GM18505 (cell line): ENCODE measurements at regions not wholly inside any gene's neighbourhood (a gene's known extent, or its start where the extent isn't known, plus 50 kb on each side); places are given as distances from the start of the nearest gene placed in this dataset.

Experiments used
- ATAC-seq: cut with Tn5 transposase; IDR thresholded peaks from one replicate; pipeline ENCODE4 v1.9.1; 2021; ENCODE audit not compliant: unreplicated experiment
- POLR2A ChIP-seq: IDR thresholded peaks from 4 replicates; pipeline ENCODE4 v1.6.1; 2011; ENCODE audit warnings: borderline replicate concordance; ENCODE audit not compliant: insufficient read depth, insufficient read length; ENCODE audit errors: extremely low read depth

DNA sequence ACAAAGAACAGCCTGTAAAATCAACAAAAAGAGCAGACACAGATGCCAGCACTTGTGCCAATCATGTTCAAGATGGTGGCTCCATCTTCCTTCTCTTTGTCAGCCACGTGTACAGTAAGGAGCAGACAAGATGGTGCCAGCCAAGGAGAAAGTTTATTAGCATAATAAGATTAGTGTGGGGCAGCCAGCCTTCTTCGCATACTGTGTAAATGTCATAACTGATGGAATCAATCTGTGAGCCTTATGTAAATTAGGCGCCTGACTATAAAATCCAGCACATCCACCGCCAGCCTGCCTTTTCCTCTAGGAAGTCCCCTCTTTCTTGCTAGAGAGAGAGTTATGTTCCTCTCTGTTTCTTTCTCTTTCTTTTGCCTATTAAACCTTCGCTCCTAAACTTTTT is 99.7 kb upstream of the RALGAPA2 start:
- TF ChIP-seq POLR2A, result no peak

DNA sequence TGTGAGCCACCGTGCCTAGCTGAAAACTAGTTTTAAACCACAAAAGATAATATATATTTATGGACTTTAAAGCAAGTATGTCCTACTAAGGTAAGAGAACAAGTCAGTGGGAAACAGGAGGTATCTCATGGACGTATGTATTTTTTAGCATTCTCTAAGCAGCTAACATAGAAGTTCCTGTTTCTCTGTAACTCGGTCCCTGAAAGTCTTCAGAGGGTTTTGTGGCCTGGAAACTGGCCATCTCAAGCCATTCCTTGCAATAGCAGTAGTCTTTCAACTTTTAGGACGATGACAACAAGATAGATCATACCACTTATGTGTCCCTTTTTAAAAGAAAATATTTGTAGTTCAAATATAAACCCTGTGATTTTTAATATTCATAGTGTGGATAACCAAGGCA is 95.6 kb upstream of the RALGAPA2 start:
- no peak for TF ChIP-seq POLR2A
- no peak for ATAC-seq

More for the DNA sequence above, 99.7 kb upstream of the RALGAPA2 start:
- no peak for ATAC-seq

DNA sequence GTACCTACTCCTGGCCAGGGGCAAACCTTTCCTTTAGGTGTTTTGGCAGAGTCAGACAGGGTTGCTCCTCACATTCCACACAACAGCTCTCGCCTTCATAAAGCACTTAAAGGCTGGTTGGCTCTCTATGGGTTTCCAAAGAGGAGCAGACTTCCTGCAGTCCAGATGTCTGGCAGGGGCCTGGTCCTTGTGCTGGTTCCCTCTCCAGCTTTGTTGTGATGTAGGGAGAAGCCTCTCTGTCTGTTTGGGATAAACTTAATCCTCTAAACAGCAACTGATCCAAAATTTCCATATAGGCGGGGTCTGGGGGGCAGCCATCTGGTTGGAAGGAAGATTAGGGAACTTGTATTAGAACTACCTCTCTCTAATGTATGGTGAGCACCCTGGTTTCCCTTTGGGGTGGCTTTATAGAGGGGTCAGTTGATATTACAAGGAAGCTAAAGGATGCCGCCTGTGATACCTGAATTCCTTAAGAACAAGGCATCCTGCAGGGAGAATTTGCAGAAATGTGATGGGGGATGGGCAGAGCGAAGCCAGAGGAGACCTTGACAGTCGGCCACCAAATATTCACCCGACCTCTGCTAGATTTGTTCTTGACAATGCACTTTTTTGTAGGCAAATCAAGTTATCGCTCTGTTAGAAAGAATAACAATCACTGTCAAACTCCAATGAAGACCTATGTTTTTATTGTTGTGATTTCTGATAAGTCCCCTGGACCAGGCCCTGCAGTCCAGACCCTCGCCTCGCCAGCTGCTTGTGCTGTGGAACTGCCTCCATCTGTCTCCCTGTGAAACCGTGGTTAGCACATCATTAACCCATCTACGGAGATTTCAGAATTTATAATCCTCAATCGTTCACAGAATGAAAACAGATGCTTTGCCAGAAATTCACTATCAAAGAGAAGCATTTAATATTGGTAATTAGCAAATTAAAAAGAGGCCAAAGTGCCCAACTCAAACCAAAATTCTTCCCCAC is 94.0 kb upstream of the RALGAPA2 start:
- no peak for TF ChIP-seq POLR2A
- ATAC-seq, result no peak

DNA sequence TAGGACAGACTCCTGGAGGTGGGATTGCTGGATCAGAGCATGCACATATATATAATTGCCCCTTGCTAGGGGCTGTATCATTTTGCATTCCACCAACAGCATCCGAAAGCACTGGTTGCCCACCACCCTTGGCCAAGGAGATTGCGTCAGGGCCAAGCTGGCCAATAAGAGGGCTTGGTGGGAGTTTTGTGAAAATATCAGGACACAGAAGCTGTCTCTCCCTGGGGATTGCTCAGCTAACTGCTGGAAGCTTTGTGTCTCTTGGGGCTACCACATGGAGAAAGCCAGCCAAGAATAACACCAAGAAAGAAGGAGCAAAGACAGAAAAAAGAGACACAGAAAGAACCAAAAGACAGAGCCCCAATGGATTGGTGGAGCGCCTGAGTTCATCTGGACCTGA is 90.6 kb upstream of the RALGAPA2 start:
- TF ChIP-seq POLR2A, result no peak
- ATAC-seq, result no peak

DNA sequence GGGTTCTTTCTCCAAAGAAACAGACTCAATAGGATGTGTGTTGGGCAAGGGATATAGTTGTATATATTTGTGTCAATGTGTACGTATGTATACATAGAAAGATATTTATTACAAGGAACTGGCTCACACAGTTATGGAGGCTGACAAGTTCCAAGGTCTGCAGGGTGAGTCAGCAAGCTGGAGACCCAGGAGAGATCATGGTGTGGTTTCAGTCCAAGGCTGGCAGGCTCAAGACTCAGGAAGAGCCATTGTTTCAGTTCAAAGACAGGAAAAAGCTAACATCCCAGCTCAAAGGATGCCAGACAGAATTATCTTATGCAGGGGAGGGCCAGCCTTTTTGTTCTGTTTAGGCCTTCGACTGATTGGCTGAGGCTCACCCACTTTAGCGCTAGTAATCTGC is 89.9 kb upstream of the RALGAPA2 start:
- no peak for TF ChIP-seq POLR2A
- ATAC-seq, result no peak

DNA sequence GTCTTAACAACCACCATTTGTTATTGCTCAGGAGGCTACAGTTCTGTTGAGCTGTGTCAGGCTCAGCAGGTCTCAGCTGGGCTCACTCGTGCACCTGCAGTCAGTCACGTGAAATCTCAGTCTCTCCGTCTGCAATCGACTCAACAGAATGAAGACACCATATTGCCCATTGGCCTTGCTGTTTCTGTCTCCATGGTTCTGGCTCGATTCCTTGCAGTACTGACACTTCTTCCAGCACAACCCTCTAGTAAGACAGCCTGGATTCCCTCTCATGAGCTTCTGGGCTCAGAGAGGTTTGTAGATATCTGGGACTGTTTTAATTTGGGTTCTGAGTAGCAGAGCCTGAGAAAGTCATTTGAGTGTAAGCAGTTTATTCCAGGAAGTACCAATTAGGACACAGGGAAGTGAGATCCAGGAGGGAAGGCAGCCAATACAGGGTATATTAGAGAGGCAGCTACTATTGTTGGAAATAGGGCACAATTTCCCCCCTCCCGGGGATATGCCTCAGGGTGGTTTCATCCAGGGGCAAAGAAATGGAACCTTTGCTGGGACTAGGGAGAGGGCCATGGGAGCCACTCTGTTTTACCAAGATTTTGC is 87.4 kb upstream of the RALGAPA2 start:
- no peak for ATAC-seq
- TF ChIP-seq POLR2A, result no peak

DNA sequence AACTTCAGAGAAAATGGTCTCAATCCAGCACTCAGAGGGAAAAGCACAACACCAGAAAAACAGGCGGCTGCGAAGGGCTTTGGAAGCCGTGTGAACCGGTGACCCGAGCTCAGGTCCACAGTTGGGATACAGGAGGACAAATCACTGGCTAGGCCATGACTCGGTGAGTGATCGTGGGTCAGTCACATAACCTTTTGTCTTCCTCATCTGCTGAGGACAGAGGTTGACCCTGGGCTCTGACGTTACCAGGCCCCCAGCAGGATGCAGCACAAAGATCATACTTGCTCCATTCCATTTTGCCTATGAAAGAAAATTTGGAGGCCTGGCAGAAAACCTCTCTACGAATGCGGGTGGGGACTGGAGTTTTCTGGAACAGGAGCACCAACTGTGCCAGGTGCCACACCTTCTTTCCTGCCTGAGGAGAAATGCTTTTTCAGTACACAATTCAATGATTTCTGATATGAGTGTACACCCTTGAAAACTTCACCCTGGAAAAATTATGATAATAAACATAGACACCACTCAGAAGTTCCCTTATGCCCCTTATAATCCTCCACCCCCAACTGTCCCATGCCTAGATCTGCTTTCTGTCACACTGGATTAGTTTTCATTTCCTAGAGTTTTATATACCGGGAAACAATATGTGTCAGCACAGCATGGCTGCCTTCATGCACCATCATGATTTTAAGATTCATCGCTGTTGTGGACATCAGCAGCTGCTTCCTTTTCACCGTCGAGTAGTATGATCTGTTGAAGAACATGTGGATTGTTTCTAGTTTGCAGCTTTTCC is 85.3 kb upstream of the RALGAPA2 start:
- ATAC-seq, result no peak
- TF ChIP-seq POLR2A, result no peak

DNA sequence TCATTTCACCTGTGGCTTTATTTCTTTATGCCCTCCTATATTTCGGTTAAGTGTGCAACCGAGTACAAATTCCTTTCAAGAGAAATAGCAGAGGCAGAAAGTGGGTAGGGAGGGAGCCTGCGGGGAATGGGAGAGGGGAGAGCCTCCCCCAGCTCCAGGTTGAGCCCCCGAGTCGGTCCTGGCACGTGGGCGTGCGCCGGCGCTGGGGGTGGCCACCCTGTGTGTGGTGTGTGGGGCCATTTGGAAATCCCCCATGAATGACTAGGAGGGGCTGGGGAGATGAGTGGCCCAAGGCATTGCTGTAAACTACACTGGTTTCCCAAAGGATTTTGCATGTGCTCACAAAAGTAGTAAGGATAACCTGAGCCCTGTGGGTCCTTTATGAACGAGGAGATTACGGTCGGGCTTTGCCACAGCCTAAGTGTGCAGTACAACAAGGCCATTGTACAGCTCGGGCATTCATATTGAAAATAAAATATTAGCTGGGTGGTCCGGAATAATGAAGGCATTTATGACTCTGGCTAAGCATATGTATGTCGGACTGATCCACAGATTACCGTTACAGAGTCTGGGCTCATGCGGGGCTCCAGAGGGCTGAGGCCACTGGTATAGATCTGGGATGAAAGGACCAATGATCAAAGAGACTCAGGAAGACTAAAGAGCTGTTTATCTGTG is 84.5 kb upstream of the RALGAPA2 start:
- TF ChIP-seq POLR2A, result no peak
- no peak for ATAC-seq

DNA sequence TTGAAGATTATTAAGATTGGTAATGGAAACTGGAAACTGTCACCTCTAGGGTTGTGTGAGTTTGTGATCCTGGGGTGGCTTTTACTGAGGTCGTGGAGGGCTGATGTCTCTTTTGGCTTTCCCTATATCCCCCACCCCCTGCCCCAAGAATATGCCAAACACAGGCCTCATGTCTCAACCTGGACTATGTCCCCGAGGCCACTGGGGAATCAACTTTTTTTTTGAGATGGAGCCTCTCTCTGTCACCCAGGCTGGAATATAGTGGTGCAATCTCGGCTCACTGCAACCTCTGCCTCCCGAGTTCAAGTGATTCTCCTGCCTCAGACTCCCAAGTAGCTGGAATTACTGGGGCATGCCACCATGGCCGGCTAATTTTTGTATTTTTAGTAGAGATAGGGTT is 83.3 kb upstream of the RALGAPA2 start:
- TF ChIP-seq POLR2A, result no peak
- no peak for ATAC-seq

DNA sequence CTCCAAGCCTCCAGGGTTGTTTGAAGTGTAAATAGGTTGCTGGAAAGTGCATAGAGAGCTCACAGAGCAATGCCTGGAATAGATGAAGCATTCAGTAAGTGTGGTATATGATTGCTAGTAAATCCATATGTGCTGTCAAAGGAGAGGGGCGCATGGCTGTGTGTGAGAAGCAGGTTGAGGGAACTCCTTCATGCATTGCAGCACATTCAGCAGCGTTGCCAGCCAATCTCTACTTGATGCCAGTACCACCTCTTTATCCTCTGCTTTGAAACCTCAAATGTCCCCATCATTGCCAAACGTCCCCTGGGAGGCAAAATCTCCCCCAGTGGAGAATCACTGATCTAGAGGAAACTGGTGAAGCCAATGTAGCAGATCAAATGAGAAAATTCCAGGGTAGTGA is 82.7 kb upstream of the RALGAPA2 start:
- no peak for TF ChIP-seq POLR2A
- no peak for ATAC-seq

DNA sequence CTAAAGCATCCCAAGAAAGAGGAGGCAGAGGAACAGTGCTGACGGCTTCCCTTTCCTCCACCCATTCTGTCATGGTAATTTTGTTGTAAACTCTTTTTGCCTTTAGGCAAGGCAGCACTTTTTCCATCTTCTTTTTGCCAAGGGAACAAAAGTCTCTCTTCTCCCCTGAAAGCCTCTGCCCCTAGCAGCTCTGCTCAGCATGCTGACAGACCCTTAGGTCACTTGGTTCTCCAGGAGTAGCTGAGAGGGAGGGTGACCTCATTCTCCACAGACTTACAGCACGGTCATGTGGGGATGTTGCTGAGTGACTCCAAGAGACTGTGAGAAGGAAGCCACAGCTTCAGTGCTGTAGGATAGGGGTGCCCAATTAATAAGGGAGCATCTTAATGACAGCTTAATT is 81.1 kb upstream of the RALGAPA2 start:
- no peak for TF ChIP-seq POLR2A

DNA sequence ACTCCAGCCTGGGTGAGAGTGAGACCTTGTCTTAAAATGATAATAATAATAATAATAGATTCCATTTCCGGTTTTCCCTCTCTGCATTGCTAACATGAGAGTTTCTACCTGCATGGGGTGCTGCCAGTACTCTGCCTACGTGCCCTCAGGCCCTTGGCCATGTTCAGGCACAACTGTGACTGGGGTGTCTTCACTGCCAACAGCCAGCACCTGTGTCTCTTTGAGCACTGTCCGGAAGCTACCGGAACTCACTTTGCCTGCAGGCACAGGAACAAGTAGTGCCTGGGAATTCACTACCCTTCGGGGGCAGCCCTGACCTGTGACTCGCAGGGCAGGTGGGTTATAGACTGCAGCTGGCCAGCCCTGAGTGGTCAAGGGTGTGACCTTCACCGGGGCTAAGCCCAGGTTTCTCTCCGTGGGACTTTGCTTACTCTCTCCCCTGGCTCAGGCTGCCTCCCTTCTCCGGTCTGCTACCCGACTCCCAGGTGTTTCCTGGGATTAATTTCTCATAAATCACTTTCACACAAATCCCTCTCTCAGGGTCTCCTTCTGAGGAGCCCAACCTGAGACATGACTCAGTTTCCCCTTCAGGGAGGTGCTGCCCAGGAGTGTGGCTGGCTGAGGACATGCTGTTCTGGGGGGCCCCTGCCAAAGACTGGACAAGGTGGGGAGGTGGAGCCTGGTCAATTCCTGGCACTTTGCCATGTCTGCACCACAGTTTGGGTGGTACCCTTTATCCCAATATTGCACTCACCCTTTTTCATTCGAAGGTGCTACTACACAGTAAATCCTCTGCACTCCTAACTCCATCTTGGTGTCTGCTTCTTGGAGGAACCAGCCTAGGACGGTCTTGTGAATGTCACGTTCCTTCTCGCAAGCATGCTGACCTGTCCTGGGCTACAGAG is 79.5 kb upstream of the RALGAPA2 start:
- no peak for ATAC-seq
- TF ChIP-seq POLR2A, result no peak

More for the DNA sequence above, 81.1 kb upstream of the RALGAPA2 start:
- no peak for ATAC-seq
